Left ventricle myocardium inferior (tissue), 1 donor: ENCODE measurements at regions not wholly inside any gene's neighbourhood (a gene's known extent, or its start where the extent isn't known, plus 50 kb on each side); places are given as distances from the start of the nearest gene placed in this dataset.

Source experiments
- DNase-seq: peaks from one replicate; pipeline ENCODE4 v3.0.0-alpha.2; 2020
- H3K27ac ChIP-seq: fragments of 200-600 bp; replicated peaks from 2 replicates; pipeline ENCODE4 v1.8.0; 2021
- H3K27me3 ChIP-seq: fragments of 200-600 bp; 2 replicates; pipeline ENCODE4 v1.8.0; 2021; ENCODE audit warnings: low read depth
- H3K36me3 ChIP-seq: fragments of 200-600 bp; 2 replicates; pipeline ENCODE4 v1.8.0; 2021
- H3K4me1 ChIP-seq: fragments of 200-600 bp; 2 replicates; pipeline ENCODE4 v1.8.0; 2021
- H3K4me3 ChIP-seq: fragments of 200-600 bp; 2 replicates; pipeline ENCODE4 v1.8.0; 2021; ENCODE audit warnings: mild to moderate bottlenecking, moderate library complexity
- H3K9me3 ChIP-seq: fragments of 200-600 bp; replicated peaks from 2 replicates; pipeline ENCODE4 v1.8.0; 2021
- CTCF ChIP-seq: fragments of 200-600 bp; IDR thresholded peaks from 2 replicates; pipeline ENCODE4 v1.8.0; 2021; ENCODE audit warnings: antibody characterized with exemption, mild to moderate bottlenecking, borderline replicate concordance
- intact Hi-C: fragments of 100-400 bp; cut with micrococcal nuclease; formaldehyde crosslinking; loops from one replicate; pipeline ENCODE4 v1.11.0; 2022
- donor health status: DM: no; HTN: yes; CAD: no; lungs with severe emphysema.

- Histone ChIP-seq H3K27me3 (no peaks in the 10 kb centered on the region), H3K9me3 (no peaks in the 10 kb centered on the region), H3K36me3 (no peaks in the 10 kb centered on the region), H3K27ac (no peak overlapping the region), H3K4me1 (no peaks in the 10 kb centered on the region), H3K4me3 (no peak overlapping the region)
- DNase-seq: no peak
- intact Hi-C loops: no loop called here
- no peak for TF ChIP-seq CTCF
Observed at GRCh38 chr2:168394262-168394661, 61.8 kb upstream of the CERS6 start.

DNA sequence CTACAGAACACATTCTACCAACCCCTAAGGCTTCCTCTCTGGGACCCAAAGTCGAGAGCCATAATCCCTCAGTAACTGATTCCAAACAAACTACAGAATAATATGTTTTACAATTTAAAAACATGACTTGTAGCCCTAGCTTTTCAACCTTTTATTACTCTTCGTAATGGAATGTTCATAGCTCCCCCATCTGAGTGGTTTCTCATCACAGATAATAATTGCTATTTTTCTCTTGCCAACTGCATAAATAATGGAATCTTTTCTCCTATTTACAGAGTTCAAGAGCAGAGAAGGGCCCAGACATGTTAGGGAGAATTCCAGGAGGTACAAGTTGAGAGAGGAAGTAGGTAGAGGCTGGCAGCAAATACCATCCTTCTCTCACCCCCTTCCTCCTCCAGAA, 59.9 kb upstream of the CERS6 start:
- Histone ChIP-seq H3K4me1 (no peaks in the 10 kb centered on the region), H3K9me3 (no peaks in the 10 kb centered on the region), H3K36me3 (no peaks in the 10 kb centered on the region), H3K27me3 (no peaks in the 10 kb centered on the region), H3K27ac (no peak overlapping the region), H3K4me3 (no peak overlapping the region)
- TF ChIP-seq CTCF: no peak
- no peak for DNase-seq
- intact Hi-C loops: no loop called here

DNA sequence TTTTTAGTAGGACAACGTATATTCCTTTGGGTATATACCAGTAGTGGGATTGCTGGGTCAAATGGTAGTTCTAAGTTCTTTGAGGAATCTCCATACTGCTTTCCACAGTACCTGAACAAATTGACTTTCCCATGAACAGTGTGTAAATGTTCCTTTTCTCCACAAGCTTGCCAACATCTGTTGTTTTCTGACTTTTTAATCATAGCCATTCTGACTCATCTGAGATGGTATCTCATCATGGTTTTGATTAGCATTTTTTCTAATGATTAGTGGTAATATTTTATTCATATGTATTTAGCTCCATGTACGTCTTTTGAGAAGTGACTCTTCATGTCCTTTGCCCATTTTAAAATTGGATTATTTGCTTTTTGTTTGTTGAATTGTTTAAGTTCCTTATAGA, 58.4 kb upstream of the CERS6 start:
- Histone ChIP-seq H3K27me3 (no peaks in the 10 kb centered on the region), H3K27ac (no peak overlapping the region), H3K4me3 (no peak overlapping the region), H3K36me3 (no peaks in the 10 kb centered on the region), H3K9me3 (no peaks in the 10 kb centered on the region), H3K4me1 (no peaks in the 10 kb centered on the region)
- no peak for DNase-seq
- TF ChIP-seq CTCF: no peak
- intact Hi-C loops: no loop called here

- H3K36me3 ChIP-seq: no peaks in the 10 kb centered on the region
- H3K4me3 ChIP-seq: no peak overlapping the region
- peaks cover 5% of the 10 kb centered on the region for H3K9me3 ChIP-seq
- no peaks in the 10 kb centered on the region for H3K27me3 ChIP-seq
- no peak for TF ChIP-seq CTCF
- no peak for DNase-seq
- no peaks in the 10 kb centered on the region for H3K4me1 ChIP-seq
- intact Hi-C loops: no loop called here
- no peak overlapping the region for H3K27ac ChIP-seq
Observed at GRCh38 chr2:168401048-168401556, 55.0 kb upstream of the CERS6 start.

GRCh38 chr2:168401771-168402170, 54.3 kb upstream of the CERS6 start:
- Histone ChIP-seq H3K27ac (no peak overlapping the region), H3K4me3 (no peak overlapping the region), H3K4me1 (no peaks in the 10 kb centered on the region), H3K27me3 (no peaks in the 10 kb centered on the region), H3K9me3 (peaks cover 11% of the 10 kb centered on the region), H3K36me3 (no peaks in the 10 kb centered on the region)
- intact Hi-C loops: no loop called here
- no peak for DNase-seq
- TF ChIP-seq CTCF: no peak

GRCh38 chr2:168402531-168402930, 53.5 kb upstream of the CERS6 start:
- H3K9me3 ChIP-seq: peaks cover 15% of the 10 kb centered on the region
- no peaks in the 10 kb centered on the region for H3K27me3 ChIP-seq
- DNase-seq: no peak
- no peak overlapping the region for H3K27ac ChIP-seq
- no peaks in the 10 kb centered on the region for H3K4me1 ChIP-seq
- intact Hi-C loops: no loop called here
- H3K36me3 ChIP-seq: no peaks in the 10 kb centered on the region
- no peak overlapping the region for H3K4me3 ChIP-seq
- TF ChIP-seq CTCF: no peak
